ENCODE measurements at regions not wholly inside any gene's neighbourhood (a gene's known extent, or its start where the extent isn't known, plus 50 kb on each side); places are given as distances from the start of the nearest gene placed in this dataset.

DNA sequence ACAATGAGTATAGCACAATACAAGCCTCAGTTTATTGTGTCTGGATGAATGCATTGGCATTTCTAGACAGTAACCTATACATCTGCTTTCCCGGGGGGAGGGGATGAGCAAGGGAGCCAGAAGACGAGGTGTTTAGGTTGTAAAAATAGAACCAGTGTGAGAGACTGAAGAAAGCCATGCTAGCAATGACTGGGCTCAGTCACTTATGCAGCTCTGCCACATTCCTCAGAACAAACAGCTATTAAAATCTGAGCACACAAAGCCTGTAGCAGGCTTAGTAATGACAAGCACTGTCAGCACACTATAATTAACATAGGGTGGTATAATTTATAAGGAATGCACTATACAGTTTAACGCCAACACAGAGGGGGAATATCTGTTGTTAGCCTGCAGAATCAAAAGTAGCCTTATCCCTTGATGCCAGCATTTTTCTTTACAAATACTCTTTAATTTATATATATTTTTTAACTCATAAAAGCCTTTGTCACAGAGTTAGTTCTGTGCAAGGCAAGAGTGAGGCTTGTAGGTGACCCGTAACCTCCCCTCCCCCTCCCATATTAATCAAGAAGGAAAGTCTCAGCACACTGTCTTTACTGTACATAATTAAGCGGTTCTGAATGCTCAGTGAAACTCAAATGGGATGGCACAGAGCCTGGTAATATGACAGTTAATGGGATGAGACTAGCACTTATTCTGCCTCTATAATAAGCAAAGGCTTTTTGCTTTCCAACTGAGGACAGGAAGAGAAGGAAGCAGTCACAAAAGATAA lies 295.4 kb downstream of the CSNK1G3 start:
- Histone ChIP-seq H2AFZ (ENCODE audit: low read length) (peak overlapping the region; percentile 12; the same call in 1 of the 2 replicates), H2BK15ac (ENCODE audit: low read length) (no peak overlapping the region), H2BK120ac (replicated peaks; ENCODE audit: low read depth, low read length) (no peak overlapping the region), H4K8ac (ENCODE audit: extremely low read depth, insufficient read depth, low read length) (no peak overlapping the region), H3K79me1 (ENCODE audit: low read depth, low read length) (no peaks in the 10 kb centered on the region), H3K56ac (replicated peaks; ENCODE audit: insufficient read length, low read depth, low read length) (no peak overlapping the region), H3K23me2 (ENCODE audit: low read depth, low read length) (no peaks in the 10 kb centered on the region), H4K91ac (replicated peaks; ENCODE audit: insufficient read length, low read length) (no peak overlapping the region), H3K9me3 (ENCODE audit: insufficient read depth in 2 of 2, low read depth in 1 of 2, low read length in 1 of 2) (no peaks in the 10 kb centered on the region), H4K20me1 (replicated peaks in 1 of 2; ENCODE audit: control insufficient read depth in 1 of 2, insufficient read depth in 2 of 2, low read length in 2 of 2) (no peaks in the 10 kb centered on the region), H3K27me3 (replicated peaks in 1 of 4; ENCODE audit: control insufficient read depth in 3 of 4, extremely low read depth in 1 of 4, insufficient read depth in 3 of 4, low read length in 3 of 4) (no peaks in the 10 kb centered on the region), H3K4me1 (replicated peaks in 1 of 4; ENCODE audit: control insufficient read depth in 3 of 4, insufficient read depth in 4 of 4, low read length in 3 of 4) (peaks cover 0 to 28% (median 16%) of the 10 kb centered on the region in 4 experiments; a peak in 3 of 7 replicates), H3K18ac (ENCODE audit: extremely low read depth, low read length) (no peak overlapping the region; the same call in 1 of the 2 replicates), H2BK12ac (ENCODE audit: low read depth, low read length) (no peak overlapping the region), H3K4me3 (ENCODE audit: extremely low read depth in 1 of 4, insufficient read depth in 2 of 4, low read depth in 3 of 4, low read length in 4 of 4) (no peak overlapping the region), H3K4me2 (ENCODE audit: insufficient read depth in 1 of 2, low read depth in 2 of 2, low read length in 2 of 2) (no peak overlapping the region), H2BK20ac (ENCODE audit: low read length) (no peak overlapping the region), H3K23ac (ENCODE audit: insufficient read length) (no peak overlapping the region), H3K14ac (ENCODE audit: insufficient read length) (no peak overlapping the region), H2AK5ac (ENCODE audit: low read depth, low read length) (no peak overlapping the region), H4K5ac (ENCODE audit: insufficient read length, low read depth, low read length) (no peak overlapping the region), H3K9ac (replicated peaks in 1 of 4; ENCODE audit: extremely low read depth in 1 of 4, low read depth in 3 of 4, low read length in 3 of 4) (no peak overlapping the region), H3K27ac (ENCODE audit: low read depth, low read length) (no peak overlapping the region), H3K4ac (replicated peaks; ENCODE audit: insufficient read length, low read depth, low read length) (no peak overlapping the region), H2BK5ac (ENCODE audit: low read depth, low read length) (no peak overlapping the region), H3K36me3 (ENCODE audit: control insufficient read depth in 2 of 4, insufficient read depth in 4 of 4, low read length in 3 of 4) (no peaks in the 10 kb centered on the region), H3K79me2 (ENCODE audit: control insufficient read depth in 1 of 2, insufficient read depth in 2 of 2, low read length in 2 of 2) (no peaks in the 10 kb centered on the region)
- CTCF ChIA-PET (ENCODE audit: partially characterized antibody) = interaction anchor here (1.0 kb wide), 1 partner anchor 12 kb away, joined by 3 read pairs; no protein-coding TSS in a partner anchor
- FAIRE-seq (no peak), DNase-seq (ENCODE audit: low read depth in 1 of 2, low spot score in 2 of 2) (no peak)
- 86% methylated on average over 5 of the region's 5 CpGs; no CpG with 5 or more reads in 1 of the 2 experiments for WGBS, 2 experiments (ENCODE audit: extremely low coverage in 1 of 2, insufficient coverage in 1 of 2, insufficient read length in 1 of 2, insufficient replicate concordance in 2 of 2, low coverage in 1 of 2, low lambda C conversion rate in 2 of 2, missing lambda C conversion rate in 1 of 2)
- POLR2A ChIA-PET (ENCODE audit: partially characterized antibody) = no interaction called here
- no peak for TF ChIP-seq KDM1A (IDR thresholded peaks at IDR 0.05; ENCODE audit: borderline replicate concordance, low read length)
- TF ChIP-seq, protein P1, sequence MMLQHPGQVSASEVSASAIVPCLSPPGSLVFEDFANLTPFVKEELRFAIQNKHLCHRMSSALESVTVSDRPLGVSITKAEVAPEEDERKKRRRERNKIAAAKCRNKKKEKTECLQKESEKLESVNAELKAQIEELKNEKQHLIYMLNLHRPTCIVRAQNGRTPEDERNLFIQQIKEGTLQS (IDR thresholded peaks at IDR 0.05; ENCODE audit: insufficient read depth, low read depth, low read length) = no peak
- TF ChIP-seq EP300 (IDR thresholded peaks at IDR 0.05; ENCODE audit: borderline replicate concordance in 1 of 2, low read depth in 2 of 2, low read length in 2 of 2) = no peak
- TF ChIP-seq RBBP5 (IDR thresholded peaks at IDR 0.05; ENCODE audit: borderline replicate concordance, low read depth, low read length) = no peak
- TF ChIP-seq TCF12 (IDR thresholded peaks at IDR 0.05; ENCODE audit: low read depth, low read length) = no peak
- no peak for TF ChIP-seq RAD21 (IDR thresholded peaks at IDR 0.05 in 1 of 2, conservative IDR thresholded peaks at IDR 0.05 in 1 of 2; ENCODE audit: low read depth in 2 of 2, low read length in 2 of 2)
- no peak for TF ChIP-seq CTBP2 (IDR thresholded peaks at IDR 0.05; ENCODE audit: borderline replicate concordance, insufficient read depth, insufficient read length, low read length)
- no peak for TF ChIP-seq GTF2F1 (IDR thresholded peaks at IDR 0.05; ENCODE audit: borderline replicate concordance, low read depth, low read length)
- TF ChIP-seq CHD2 (IDR thresholded peaks at IDR 0.05; ENCODE audit: low read length) = no peak
- TF ChIP-seq SAP30 (IDR thresholded peaks at IDR 0.05; ENCODE audit: insufficient read depth, insufficient replicate concordance, low read length) = no peak
- TF ChIP-seq SIRT6 (IDR thresholded peaks at IDR 0.05; ENCODE audit: low read length) = no peak

Measured in H1 (cell line).